Neural cell (in vitro differentiated cells): ENCODE measurements at regions not wholly inside any gene's neighbourhood (a gene's known extent, or its start where the extent isn't known, plus 50 kb on each side); places are given as distances from the start of the nearest gene placed in this dataset.

Source experiments
- H2AFZ ChIP-seq: fragments of 200-600, 300-800 bp; sonication (generic), shearing (Covaris generic); 2 replicates; pipeline ENCODE4 v1.6.0; 2014; ENCODE audit warnings: low read depth, mild to moderate bottlenecking, antibody characterized with exemption, low read length, moderate library complexity
- H3F3A ChIP-seq: fragments of 200-600 bp; shearing (Covaris generic); 2 replicates; pipeline ENCODE4 v1.6.1; 2016; ENCODE audit warnings: mild to moderate bottlenecking, moderate library complexity, mixed read lengths, antibody characterized with exemption, low read length; ENCODE audit not compliant: insufficient read depth, poor library complexity, severe bottlenecking
- H3K27ac ChIP-seq: fragments of 200-600, 300-800 bp; sonication (generic), shearing (Covaris generic); 2 replicates; pipeline ENCODE4 v1.5.1; 2014; ENCODE audit warnings: mild to moderate bottlenecking, low read length, moderate library complexity
- H3K27me3 ChIP-seq: fragments of 300-800, 200-600 bp; sonication (generic), shearing (Covaris generic); 2 replicates; pipeline ENCODE4 v1.6.0; 2014; ENCODE audit warnings: mild to moderate bottlenecking, low read depth, low read length, moderate library complexity; ENCODE audit not compliant: insufficient read depth
- H3K36me3 ChIP-seq: fragments of 300-800, 200-600 bp; sonication (generic), shearing (Covaris generic); 2 replicates; pipeline ENCODE4 v1.5.1; 2014; ENCODE audit warnings: mild to moderate bottlenecking, antibody characterized with exemption, low read length, moderate library complexity; ENCODE audit not compliant: insufficient read depth
- H3K4me2 ChIP-seq: fragments of 300-800, 200-600 bp; sonication (generic), shearing (Covaris generic); 2 replicates; pipeline ENCODE4 v1.6.0; 2014; ENCODE audit warnings: mild to moderate bottlenecking, low read length
- H3K4me3 ChIP-seq: fragments of 300-800, 200-600 bp; sonication (generic), shearing (Covaris generic); 2 replicates; pipeline ENCODE4 v1.5.1; 2014; ENCODE audit warnings: mild to moderate bottlenecking, low read length, moderate library complexity
- H3K79me2 ChIP-seq: fragments of 200-600 bp; shearing (Covaris generic); replicated peaks from 2 replicates; pipeline ENCODE4 v1.6.0; 2014; ENCODE audit warnings: mild to moderate bottlenecking, low read length, moderate library complexity; ENCODE audit not compliant: insufficient read depth
- H3K9ac ChIP-seq: fragments of 300-800, 200-600 bp; sonication (generic), shearing (Covaris generic); 2 replicates; pipeline ENCODE4 v1.6.1; 2016; ENCODE audit warnings: mild to moderate bottlenecking, low read length, mixed read lengths
- H3K9me2 ChIP-seq: fragments of 200-600 bp; shearing (Covaris generic); 2 replicates; pipeline ENCODE4 v1.6.1; 2016; ENCODE audit warnings: mild to moderate bottlenecking, low read length, mixed read lengths; ENCODE audit not compliant: insufficient read depth
- H3K9me3 ChIP-seq: fragments of 200-600, 300-800 bp; sonication (generic), shearing (Covaris generic); 2 replicates; pipeline ENCODE4 v1.6.1; 2016; ENCODE audit warnings: mild to moderate bottlenecking, mixed run types, low read length, moderate library complexity, mixed read lengths
- H4K20me1 ChIP-seq: fragments of 200-600 bp; shearing (Covaris generic); 2 replicates; pipeline ENCODE4 v1.6.1; 2016; ENCODE audit warnings: mild to moderate bottlenecking, mixed run types; ENCODE audit not compliant: insufficient read depth
- EP300 ChIP-seq: fragments of 450-650 bp; conservative IDR thresholded peaks from 2 replicates; pipeline ENCODE4 v1.6.1; 2014; ENCODE audit warnings: antibody characterized with exemption, mild to moderate bottlenecking, moderate library complexity; ENCODE audit not compliant: poor library complexity, severe bottlenecking
- EZH2 ChIP-seq: fragments of 200-600, 300-800 bp; shearing (Covaris generic), sonication (generic); IDR thresholded peaks from 2 replicates; pipeline ENCODE4 v1.6.1; 2014; ENCODE audit warnings: antibody characterized with exemption, low read length, borderline replicate concordance, mild to moderate bottlenecking; ENCODE audit not compliant: insufficient read depth, poor library complexity, severe bottlenecking
- MXI1 ChIP-seq: fragments of 450-650 bp; conservative IDR thresholded peaks from 2 replicates; pipeline ENCODE4 v1.6.1; 2014; ENCODE audit warnings: antibody characterized with exemption, mild to moderate bottlenecking; ENCODE audit not compliant: poor library complexity, severe bottlenecking
- POLR2AphosphoS5 ChIP-seq: IDR thresholded peaks from 2 replicates; pipeline ENCODE4 v1.6.1; 2012
- RAD21 ChIP-seq: fragments of 450-650 bp; conservative IDR thresholded peaks from 2 replicates; pipeline ENCODE4 v1.6.1; 2014; ENCODE audit warnings: antibody characterized with exemption, mild to moderate bottlenecking, moderate library complexity
- REST ChIP-seq: IDR thresholded peaks from 2 replicates; pipeline ENCODE4 v1.6.1; 2012; ENCODE audit warnings: borderline replicate concordance
- SMC3 ChIP-seq: fragments of 450-650 bp; conservative IDR thresholded peaks from 2 replicates; pipeline ENCODE4 v1.6.1; 2014; ENCODE audit warnings: antibody characterized with exemption, mild to moderate bottlenecking, moderate library complexity; ENCODE audit not compliant: poor library complexity
- TAF1 ChIP-seq: IDR thresholded peaks from 2 replicates; pipeline ENCODE4 v1.6.1; 2012; ENCODE audit warnings: low read depth
- TF ChIP-seq, protein P1 (sequence below): fragments of 450-650 bp; IDR thresholded peaks from 2 replicates; pipeline ENCODE4 v1.5.1; 2014; ENCODE audit warnings: antibody characterized with exemption, mild to moderate bottlenecking, moderate library complexity; ENCODE audit not compliant: poor library complexity, severe bottlenecking

DNA sequence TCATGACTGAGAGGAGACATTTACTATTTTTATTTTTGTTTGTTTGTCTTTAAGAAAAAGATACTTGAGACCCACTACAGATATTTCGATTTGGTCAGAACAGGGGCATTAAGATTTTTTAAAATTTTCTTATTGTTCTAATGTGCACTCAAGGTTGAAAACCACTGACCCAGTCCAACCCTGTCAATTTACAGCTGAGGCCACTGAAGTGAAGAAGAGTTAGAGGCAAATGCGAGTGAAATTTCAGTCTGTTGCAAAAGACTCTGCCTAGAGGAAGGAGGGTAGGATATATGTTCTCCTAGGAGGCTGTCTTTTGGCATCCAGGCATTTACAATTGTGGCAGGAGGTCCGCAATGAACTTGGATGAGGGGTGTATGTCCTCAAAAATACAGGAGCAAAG lies 396.3 kb downstream of the RPS24 start:
- H2AFZ ChIP-seq = no peak overlapping the region
- H3F3A ChIP-seq = no peaks in the 10 kb centered on the region
- no peaks in the 10 kb centered on the region for H3K9me3 ChIP-seq
- no peaks in the 10 kb centered on the region for H3K9me2 ChIP-seq
- no peak overlapping the region for H3K9ac ChIP-seq
- TF ChIP-seq SMC3 (no peak), EP300 (no peak), MXI1 (no peak), RAD21 (no peak), POLR2AphosphoS5 (no peak)
- TF ChIP-seq, protein P1, sequence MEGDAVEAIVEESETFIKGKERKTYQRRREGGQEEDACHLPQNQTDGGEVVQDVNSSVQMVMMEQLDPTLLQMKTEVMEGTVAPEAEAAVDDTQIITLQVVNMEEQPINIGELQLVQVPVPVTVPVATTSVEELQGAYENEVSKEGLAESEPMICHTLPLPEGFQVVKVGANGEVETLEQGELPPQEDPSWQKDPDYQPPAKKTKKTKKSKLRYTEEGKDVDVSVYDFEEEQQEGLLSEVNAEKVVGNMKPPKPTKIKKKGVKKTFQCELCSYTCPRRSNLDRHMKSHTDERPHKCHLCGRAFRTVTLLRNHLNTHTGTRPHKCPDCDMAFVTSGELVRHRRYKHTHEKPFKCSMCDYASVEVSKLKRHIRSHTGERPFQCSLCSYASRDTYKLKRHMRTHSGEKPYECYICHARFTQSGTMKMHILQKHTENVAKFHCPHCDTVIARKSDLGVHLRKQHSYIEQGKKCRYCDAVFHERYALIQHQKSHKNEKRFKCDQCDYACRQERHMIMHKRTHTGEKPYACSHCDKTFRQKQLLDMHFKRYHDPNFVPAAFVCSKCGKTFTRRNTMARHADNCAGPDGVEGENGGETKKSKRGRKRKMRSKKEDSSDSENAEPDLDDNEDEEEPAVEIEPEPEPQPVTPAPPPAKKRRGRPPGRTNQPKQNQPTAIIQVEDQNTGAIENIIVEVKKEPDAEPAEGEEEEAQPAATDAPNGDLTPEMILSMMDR = no peak
- no peaks in the 10 kb centered on the region for H3K27me3 ChIP-seq
- H4K20me1 ChIP-seq = no peaks in the 10 kb centered on the region
- H3K4me3 ChIP-seq = no peak overlapping the region
- no peak overlapping the region for H3K4me2 ChIP-seq
- no peaks in the 10 kb centered on the region for H3K36me3 ChIP-seq
- no peaks in the 10 kb centered on the region for H3K79me2 ChIP-seq
- H3K27ac ChIP-seq = no peak overlapping the region

GRCh38 chr10:78432583-78432982 lies 398.9 kb downstream of the RPS24 start:
- Histone ChIP-seq H3K36me3 (no peaks in the 10 kb centered on the region), H2AFZ (no peak overlapping the region), H3K9ac (no peak overlapping the region), H4K20me1 (no peaks in the 10 kb centered on the region), H3K9me2 (no peaks in the 10 kb centered on the region), H3K4me2 (no peak overlapping the region), H3K9me3 (no peaks in the 10 kb centered on the region), H3K27ac (no peak overlapping the region), H3K27me3 (no peaks in the 10 kb centered on the region), H3K79me2 (no peaks in the 10 kb centered on the region), H3F3A (no peaks in the 10 kb centered on the region), H3K4me3 (no peak overlapping the region)
- TF ChIP-seq POLR2AphosphoS5 (no peak), EZH2 (no peak)
- TF ChIP-seq, protein P1 = no peak

DNA sequence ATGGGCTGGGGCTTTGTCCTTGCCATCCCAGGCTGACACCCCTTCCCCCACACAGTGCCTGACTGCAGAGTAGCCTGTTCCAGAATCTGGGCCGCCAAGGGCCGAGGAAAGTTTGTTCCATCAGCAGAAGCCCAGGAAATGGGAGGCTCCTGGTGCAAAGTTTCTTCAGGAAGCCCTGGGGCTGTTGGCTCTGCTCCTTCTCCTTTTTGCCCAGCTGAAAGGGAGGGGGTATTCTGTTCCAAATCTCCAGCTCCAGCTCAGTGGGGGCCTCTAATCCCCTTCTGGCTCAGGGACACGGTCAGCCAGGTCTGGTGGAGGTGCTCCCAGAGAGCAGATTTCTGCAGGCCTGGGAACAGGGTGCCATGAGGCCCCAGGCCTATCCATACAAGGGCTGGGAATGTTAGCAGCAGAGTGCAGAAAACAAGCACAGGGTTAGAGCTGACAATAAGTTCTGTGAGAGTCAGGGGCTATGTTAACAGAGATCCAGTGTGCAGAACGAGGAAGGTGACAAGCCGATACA lies 399.5 kb downstream of the RPS24 start:
- no peaks in the 10 kb centered on the region for H3K9me3 ChIP-seq
- no peaks in the 10 kb centered on the region for H3K36me3 ChIP-seq
- H3K4me2 ChIP-seq = no peak overlapping the region
- H3F3A ChIP-seq = no peaks in the 10 kb centered on the region
- no peaks in the 10 kb centered on the region for H4K20me1 ChIP-seq
- no peak overlapping the region for H3K27ac ChIP-seq
- H3K9ac ChIP-seq = no peak overlapping the region
- no peak overlapping the region for H3K4me3 ChIP-seq
- no peak for TF ChIP-seq REST
- TF ChIP-seq, protein P1 = no peak
- TF ChIP-seq TAF1 = no peak
- TF ChIP-seq EP300 = no peak
- TF ChIP-seq POLR2AphosphoS5 = no peak
- no peak for TF ChIP-seq EZH2
- no peak for TF ChIP-seq MXI1
- TF ChIP-seq SMC3 = no peak
- TF ChIP-seq RAD21 = no peak
- no peaks in the 10 kb centered on the region for H3K79me2 ChIP-seq
- no peak overlapping the region for H2AFZ ChIP-seq
- no peaks in the 10 kb centered on the region for H3K27me3 ChIP-seq
- no peaks in the 10 kb centered on the region for H3K9me2 ChIP-seq
